ACC112 (cell line): ENCODE measurements at regions not wholly inside any gene's neighbourhood (a gene's known extent, or its start where the extent isn't known, plus 50 kb on each side); places are given as distances from the start of the nearest gene placed in this dataset.

Experiments used
- H2AFZ ChIP-seq: fragments of 200-600 bp; sonication (generic); one replicate; pipeline ENCODE4 v1.6.0; 2017; ENCODE audit warnings: antibody characterized with exemption, low read length; ENCODE audit not compliant: unreplicated experiment
- H3K27ac ChIP-seq: fragments of 200-600 bp; sonication (generic); 2 replicates; pipeline ENCODE4 v1.5.1; 2014; ENCODE audit warnings: low read depth, mild to moderate bottlenecking, antibody characterized with exemption, low read length, moderate library complexity
- H3K27me3 ChIP-seq: fragments of 200-600 bp; sonication (generic); 2 replicates; pipeline ENCODE4 v1.6.1; 2014; ENCODE audit warnings: mild to moderate bottlenecking, antibody characterized with exemption, low read length, moderate library complexity, mixed read lengths; ENCODE audit not compliant: insufficient read depth
- H3K36me3 ChIP-seq: fragments of 200-600 bp; sonication (generic); 2 replicates; pipeline ENCODE4 v1.6.1; 2016; ENCODE audit warnings: mild to moderate bottlenecking, antibody characterized with exemption, low read length, moderate library complexity, mixed read lengths; ENCODE audit not compliant: insufficient read depth
- H3K4me1 ChIP-seq: fragments of 200-600 bp; sonication (generic); one replicate; pipeline ENCODE4 v1.6.1; 2016; ENCODE audit warnings: low read length, mixed read lengths; ENCODE audit not compliant: insufficient read depth, unreplicated experiment, control insufficient read depth
- H3K4me3 ChIP-seq: fragments of 200-600 bp; sonication (generic); 2 replicates; pipeline ENCODE4 v1.5.1; 2014; ENCODE audit warnings: mild to moderate bottlenecking, low read depth, low read length
- H3K79me2 ChIP-seq: fragments of 200-600 bp; sonication (generic); one replicate; pipeline ENCODE4 v1.6.0; 2016; ENCODE audit warnings: low read length; ENCODE audit not compliant: control insufficient read depth, unreplicated experiment, insufficient read depth

- Histone ChIP-seq H3K79me2 (no peaks in the 10 kb centered on the region), H3K27ac (no peak overlapping the region), H3K36me3 (no peaks in the 10 kb centered on the region), H3K4me3 (no peak overlapping the region), H2AFZ (no peak overlapping the region), H3K27me3 (peaks cover 49% of the 10 kb centered on the region), H3K4me1 (no peaks in the 10 kb centered on the region)
Observed at GRCh38 chr12:13277293-13277692, 80.8 kb downstream of the EMP1 start.

- H2AFZ ChIP-seq, result no peak overlapping the region
- H3K4me3 ChIP-seq, result no peak overlapping the region
- H3K27ac ChIP-seq, result no peak overlapping the region
- H3K27me3 ChIP-seq, result peaks cover 40% of the 10 kb centered on the region; the same call in 1 of the 2 replicates
- no peaks in the 10 kb centered on the region for H3K36me3 ChIP-seq
- H3K4me1 ChIP-seq, result no peaks in the 10 kb centered on the region
- H3K79me2 ChIP-seq, result no peaks in the 10 kb centered on the region
Observed at GRCh38 chr12:13275241-13276085, 78.9 kb downstream of the EMP1 start.

GRCh38 chr12:13273850-13274249 is 77.3 kb downstream of the EMP1 start:
- Histone ChIP-seq H3K36me3 (no peaks in the 10 kb centered on the region), H3K27ac (no peak overlapping the region), H3K27me3 (peaks cover 31% of the 10 kb centered on the region; the same call in 1 of the 2 replicates), H3K79me2 (no peaks in the 10 kb centered on the region), H3K4me1 (no peaks in the 10 kb centered on the region), H3K4me3 (no peak overlapping the region), H2AFZ (no peak overlapping the region)

GRCh38 chr12:13273097-13273496 is 76.6 kb downstream of the EMP1 start:
- H2AFZ ChIP-seq, result no peak overlapping the region
- no peak overlapping the region for H3K4me3 ChIP-seq
- no peak overlapping the region for H3K27ac ChIP-seq
- H3K79me2 ChIP-seq, result no peaks in the 10 kb centered on the region
- no peaks in the 10 kb centered on the region for H3K36me3 ChIP-seq
- H3K27me3 ChIP-seq, result peaks cover 31% of the 10 kb centered on the region; the same call in 1 of the 2 replicates
- no peaks in the 10 kb centered on the region for H3K4me1 ChIP-seq

- Histone ChIP-seq H3K36me3 (no peaks in the 10 kb centered on the region), H3K27ac (no peak overlapping the region), H3K4me1 (no peaks in the 10 kb centered on the region), H3K27me3 (peaks cover 24% of the 10 kb centered on the region; the same call in 1 of the 2 replicates), H3K4me3 (no peak overlapping the region), H2AFZ (no peak overlapping the region), H3K79me2 (no peaks in the 10 kb centered on the region)
Observed at GRCh38 chr12:13270817-13271216, 74.3 kb downstream of the EMP1 start.
